Activated gamma-delta T cell treated with anti-CD3 and anti-CD28 coated beads, Interleukin-2, amount 50 U/mL, for 16 hours (primary cell): ENCODE measurements at regions not wholly inside any gene's neighbourhood (a gene's known extent, or its start where the extent isn't known, plus 50 kb on each side); places are given as distances from the start of the nearest gene placed in this dataset.
A peak's percentile ranks its signal among the peaks of the same experiment; 100 is the strongest.

ENCODE experiments used
- DNase-seq: peaks from one replicate; pipeline ENCODE4 v3.0.0-alpha.2; 2020; ENCODE audit warnings: low read depth

GRCh38 chr9:88326936-88327335 lies 61.3 kb upstream of the SPIN1 start:
- DNase-seq: no peak

DNA sequence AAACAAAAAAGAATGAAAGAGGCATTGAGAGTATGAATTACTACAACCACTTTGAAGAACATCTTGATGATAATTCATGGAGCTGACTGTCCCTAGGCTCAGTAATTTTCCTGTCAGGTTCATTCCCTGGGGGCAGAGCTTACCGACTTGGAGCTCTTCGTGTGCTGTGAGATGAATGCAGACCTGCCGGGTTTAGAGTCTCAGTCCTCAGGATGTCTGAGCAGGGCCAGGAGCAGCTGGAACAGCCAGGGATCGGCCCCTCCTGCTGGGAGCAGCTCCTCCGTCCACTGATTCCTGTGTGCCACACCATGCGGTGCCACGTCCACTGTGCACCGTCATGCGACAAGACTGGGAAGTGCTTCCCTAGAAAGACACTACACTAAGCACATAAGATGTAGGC lies 62.2 kb upstream of the SPIN1 start:
- no peak for DNase-seq

GRCh38 chr9:88322906-88323566 lies 65.2 kb upstream of the SPIN1 start:
- DNase-seq: peak; percentile 29

DNA sequence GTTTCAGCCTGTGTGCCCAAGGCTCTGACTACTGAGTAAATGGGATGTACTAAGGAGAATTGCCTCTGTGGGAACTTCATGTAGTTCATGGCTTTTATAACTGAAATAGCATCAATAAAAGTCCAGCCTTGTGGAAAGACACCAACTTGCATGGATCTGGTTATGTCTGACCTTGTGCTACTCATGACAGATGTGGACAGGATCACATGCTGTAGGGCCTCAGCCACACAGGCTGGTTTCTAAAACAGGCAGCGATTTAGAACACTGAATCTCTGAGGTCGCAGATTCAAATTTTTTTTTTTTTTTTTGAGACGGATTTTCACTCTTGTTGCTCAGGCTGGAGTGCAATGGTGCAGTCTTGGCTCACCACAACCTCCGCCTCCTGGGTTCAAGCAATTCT lies 66.5 kb upstream of the SPIN1 start:
- DNase-seq: no peak

GRCh38 chr9:88320748-88321415 lies 67.4 kb upstream of the SPIN1 start:
- no peak for DNase-seq

- no peak for DNase-seq
Observed at GRCh38 chr9:88319936-88320747, 68.1 kb upstream of the SPIN1 start.

- DNase-seq: no peak
Observed at GRCh38 chr9:88313364-88314220, 74.7 kb upstream of the SPIN1 start.

DNA sequence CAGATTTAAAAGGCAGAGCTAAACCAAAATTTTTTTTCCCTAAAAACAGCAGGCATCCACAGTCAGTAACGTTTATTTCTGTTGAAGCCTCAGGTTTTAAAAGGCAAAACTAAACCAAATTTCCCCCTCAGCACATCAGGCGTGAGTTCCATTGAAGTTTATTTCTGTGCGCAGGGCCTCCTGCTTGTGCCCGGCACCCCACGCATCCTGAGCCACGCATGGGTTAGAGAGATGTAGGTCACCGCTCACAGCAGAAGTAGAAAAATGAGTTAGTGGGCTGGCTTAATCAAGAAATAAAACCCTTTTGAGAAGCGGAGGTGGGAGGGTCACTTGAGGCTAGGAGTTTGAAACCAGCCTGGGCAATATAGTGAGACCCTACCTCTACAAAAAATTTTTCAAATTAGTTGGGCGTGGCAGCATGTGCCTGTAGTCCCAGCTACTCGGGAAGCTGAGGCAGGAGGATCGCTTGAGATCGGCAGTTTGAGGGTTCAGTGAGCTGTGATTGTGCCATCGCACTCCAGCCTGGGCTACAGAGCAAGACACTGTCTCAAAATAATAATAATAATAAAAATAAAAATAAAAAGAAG lies 75.6 kb upstream of the SPIN1 start:
- DNase-seq: no peak

- no peak for DNase-seq
Observed at GRCh38 chr9:88312045-88312444, 76.2 kb upstream of the SPIN1 start.

DNA sequence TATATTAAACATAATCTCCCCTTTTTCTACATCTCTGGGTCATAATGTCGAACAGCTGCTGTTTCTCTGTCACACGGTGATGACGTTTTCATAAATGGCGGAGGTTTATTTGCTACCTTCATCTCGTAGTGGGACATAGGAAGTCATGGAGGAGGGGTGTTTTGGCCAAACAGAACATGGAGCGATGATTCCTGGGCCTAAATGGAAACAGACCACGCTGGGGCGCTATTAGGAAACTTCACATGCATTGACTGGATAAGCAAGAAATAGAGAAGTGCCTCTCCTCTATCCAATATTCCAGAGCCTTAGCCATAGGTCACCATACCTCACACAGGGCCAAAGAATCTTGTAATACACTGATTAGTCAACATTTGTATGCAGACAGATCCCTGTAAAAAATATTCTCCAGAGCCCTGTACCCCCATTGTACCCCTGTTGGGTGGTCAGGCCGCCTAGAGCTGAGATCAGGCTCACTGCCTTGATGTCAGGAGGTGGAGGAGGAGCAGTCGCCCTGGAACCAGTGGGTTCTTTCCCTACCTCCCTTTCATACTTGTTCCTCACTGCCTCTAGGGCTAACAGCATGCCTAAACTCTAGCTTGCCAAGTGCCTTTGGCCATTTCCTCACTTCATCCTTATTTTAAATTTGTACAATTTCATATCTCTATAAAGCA lies 77.8 kb upstream of the SPIN1 start:
- no peak for DNase-seq

- no peak for DNase-seq
Observed at GRCh38 chr9:88308831-88309560, 79.2 kb upstream of the SPIN1 start.

DNA sequence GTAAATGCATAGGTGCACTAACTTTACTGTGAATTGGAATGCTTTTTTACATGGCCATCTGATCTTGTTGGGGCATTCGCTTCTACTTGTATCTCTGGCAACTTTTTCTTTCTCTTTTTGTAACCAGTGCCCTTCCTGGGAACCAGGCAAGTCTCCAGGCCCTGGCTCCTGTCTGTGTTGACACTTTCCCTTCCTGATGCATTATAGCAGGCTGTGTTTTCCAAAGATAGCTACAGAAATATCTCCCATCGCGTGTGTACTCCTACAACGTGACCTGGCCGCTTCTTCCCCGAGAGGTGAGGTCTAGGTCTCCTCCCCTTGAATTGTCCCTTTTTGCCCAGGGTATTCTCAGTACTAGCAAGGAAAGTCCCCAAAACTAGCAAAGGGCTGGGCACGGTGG lies 81.1 kb upstream of the SPIN1 start:
- DNase-seq: no peak

DNA sequence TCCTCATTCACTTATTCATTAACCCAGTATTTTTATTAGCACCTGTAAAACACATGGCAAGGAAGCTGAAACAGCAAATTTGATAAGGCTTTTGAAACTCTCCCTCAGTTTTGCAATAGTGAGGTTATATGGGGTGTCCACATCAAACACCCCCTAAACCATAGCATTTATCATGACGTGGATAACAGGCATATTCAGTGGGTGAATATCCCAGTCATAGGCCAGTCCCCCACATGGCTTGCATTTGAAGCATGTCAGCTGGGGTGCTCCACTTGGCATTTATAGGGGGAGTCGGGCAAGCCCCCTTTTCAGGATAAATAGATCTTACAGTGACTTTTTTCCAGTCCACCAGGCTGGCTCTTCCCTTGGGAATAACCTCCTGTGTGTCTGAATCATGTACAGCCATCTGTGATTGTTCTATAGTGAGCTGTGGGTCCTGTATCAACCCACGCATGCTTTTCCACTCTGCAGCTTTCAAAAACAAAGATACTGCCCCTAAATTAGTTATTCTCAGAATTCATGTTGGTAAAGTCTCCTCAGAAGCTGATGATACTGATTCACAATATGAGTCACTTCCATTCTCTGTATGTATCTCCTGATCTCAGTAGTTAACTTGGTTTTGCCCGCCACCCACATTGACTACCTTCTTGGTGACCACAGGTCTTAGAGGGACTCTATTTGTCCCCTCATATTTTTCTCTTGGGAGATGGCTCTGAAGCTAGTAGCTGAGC lies 84.4 kb upstream of the SPIN1 start:
- no peak for DNase-seq

GRCh38 chr9:88302579-88303324 lies 85.5 kb upstream of the SPIN1 start:
- DNase-seq: no peak

- no peak for DNase-seq
Observed at GRCh38 chr9:88300556-88300955, 87.7 kb upstream of the SPIN1 start.

DNA sequence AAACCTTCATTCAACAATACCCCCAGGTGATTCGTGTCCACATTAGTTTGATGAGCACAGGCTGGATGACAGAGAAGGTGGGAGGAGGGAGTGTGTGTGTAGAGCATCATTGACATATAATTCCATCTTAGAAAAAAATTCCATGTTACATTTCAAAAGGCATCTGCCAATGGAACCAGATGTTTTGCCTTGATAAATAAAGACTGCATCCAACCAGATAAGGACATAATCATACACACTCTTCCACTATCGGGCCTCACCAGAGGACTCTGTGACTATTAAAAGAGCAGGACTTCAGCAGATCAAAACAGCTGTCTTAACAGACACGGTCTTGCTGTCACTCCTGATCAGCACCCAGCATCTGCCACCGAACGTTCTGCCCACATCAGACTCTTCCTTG lies 96.4 kb upstream of the SPIN1 start:
- DNase-seq: no peak

- no peak for DNase-seq
Observed at GRCh38 chr9:88291056-88291455, 97.2 kb upstream of the SPIN1 start.

DNA sequence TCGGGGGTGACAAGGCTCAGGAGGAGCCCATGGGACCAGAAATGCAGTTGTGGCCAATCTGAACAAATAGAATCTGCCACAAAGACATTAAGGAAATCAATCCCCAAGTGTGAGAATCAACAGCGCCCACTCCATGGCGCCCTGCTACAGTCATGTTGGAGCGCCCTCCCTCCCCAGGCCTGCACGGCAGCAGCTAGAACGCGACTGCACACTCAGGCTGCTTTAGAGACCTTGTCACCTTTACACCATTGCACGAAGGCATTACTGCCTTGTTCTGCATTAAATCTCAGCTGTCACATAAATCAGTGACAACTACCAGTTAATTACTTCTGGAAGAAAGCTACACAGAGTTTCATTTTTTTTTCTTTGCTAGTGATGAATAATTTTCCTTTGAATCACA lies 98.7 kb upstream of the SPIN1 start:
- no peak for DNase-seq

DNA sequence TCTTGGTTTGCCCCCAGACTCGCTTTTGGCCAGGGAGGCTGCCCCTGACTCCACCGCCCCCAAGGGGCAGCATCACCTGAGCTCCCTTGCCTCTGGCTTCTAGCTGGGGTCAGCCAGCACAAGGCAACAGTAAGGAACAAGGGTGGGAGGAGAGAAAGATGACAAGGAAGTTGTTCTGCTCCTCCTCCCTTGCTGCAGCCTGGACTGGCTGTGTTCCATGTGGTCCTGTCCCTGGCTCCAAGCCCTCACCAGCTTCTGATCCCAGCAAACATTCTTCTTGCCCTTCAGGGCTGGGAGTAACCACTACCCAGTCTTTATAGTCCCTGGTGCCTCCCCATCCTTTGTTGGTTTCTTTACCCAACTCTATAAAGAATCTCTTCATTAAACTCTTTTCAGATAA lies 100.3 kb upstream of the SPIN1 start:
- no peak for DNase-seq
